Activated T-cell treated with anti-CD3 and anti-CD28 coated beads, Interleukin-2, amount 50 U/mL, for 1 hour (primary cell): ENCODE measurements at regions not wholly inside any gene's neighbourhood (a gene's known extent, or its start where the extent isn't known, plus 50 kb on each side); places are given as distances from the start of the nearest gene placed in this dataset.

Source experiments
- DNase-seq: peaks from one replicate; pipeline ENCODE4 v3.0.0-alpha.2; 2020

DNA sequence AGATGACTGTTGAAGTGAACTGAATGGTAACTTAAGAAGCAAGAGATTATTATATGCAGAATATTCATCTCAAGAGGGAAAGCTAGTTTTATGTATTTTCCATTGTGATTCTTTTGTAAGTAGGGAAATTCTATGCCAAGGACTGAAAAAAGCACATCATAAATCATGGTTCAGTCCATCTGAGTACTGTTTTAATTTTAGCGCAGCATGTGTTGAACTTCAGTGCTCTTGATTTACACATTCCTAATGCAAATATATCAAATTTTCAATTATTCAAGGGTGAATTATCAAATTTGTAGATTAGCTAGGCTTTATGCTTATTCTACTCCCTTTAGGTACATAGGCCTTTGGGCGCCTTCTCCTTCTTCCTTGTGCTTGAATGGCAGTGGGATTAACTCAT, 50.3 kb upstream of the TCF12 start:
- DNase-seq: no peak

GRCh38 chr15:56866803-56867202, 51.6 kb upstream of the TCF12 start:
- no peak for DNase-seq

DNA sequence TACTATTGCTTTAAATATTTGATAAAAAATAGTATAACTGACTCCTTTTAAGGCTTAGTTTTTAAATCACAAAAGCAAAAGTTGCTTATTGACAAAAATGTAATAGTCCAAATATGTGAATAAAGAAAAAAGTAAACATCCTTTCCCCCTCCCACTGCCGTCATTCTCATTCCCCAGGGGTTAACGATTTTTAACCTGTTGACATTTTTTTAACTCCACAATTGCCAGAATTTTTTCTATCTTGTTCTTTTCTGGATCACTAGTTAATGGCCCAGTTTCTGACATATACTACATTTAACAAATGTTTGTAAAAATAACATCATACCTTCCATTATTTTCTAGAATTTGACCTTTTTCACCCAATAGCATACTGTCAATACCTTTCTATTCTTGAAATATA, 60.6 kb upstream of the TCF12 start:
- no peak for DNase-seq

- no peak for DNase-seq
Measured at GRCh38 chr15:56856934-56857333, 61.5 kb upstream of the TCF12 start.

DNA sequence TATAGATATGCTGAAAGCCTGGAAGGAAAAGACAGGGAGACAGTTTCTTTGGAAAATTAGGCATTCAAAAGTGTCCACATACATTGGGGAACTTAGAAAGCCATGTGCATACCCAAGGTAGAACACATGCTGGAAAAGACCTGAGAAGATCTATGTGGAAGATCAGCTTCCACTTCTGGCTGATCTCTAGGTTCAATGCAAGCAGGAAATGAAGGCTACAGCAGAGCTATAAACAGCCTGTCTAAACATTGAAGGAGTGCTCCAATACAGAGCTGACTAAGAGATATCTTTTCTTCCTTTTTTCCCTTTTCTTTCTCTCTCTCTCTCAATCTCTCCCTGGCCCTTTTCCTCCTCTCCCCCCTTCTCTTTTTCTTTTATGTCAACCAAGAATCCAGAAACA, 73.6 kb upstream of the TCF12 start:
- DNase-seq: no peak

DNA sequence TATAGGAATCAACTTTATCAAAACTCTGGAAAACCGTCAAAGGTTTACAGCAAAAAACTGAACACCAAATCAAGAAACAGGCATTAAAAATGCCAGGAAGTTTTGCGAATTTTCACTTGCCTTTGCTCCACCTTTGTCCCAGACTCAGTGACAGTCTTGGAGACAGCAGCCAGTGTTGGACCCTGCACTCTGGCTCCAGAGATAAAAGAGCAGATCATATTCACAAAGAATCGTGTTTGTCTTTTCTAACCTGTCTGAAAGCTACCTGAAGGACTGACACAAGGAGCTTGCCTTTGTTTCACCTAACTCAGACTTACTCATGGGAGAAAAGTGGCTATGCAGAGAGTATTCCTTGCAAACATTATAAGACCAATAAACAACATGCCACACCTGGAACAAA, 74.0 kb upstream of the TCF12 start:
- DNase-seq: no peak

GRCh38 chr15:56839641-56840040, 78.8 kb upstream of the TCF12 start:
- DNase-seq: no peak

- no peak for DNase-seq
Measured at GRCh38 chr15:56839099-56839498, 79.3 kb upstream of the TCF12 start.

GRCh38 chr15:56838085-56838484, 80.4 kb upstream of the TCF12 start:
- DNase-seq: no peak

DNA sequence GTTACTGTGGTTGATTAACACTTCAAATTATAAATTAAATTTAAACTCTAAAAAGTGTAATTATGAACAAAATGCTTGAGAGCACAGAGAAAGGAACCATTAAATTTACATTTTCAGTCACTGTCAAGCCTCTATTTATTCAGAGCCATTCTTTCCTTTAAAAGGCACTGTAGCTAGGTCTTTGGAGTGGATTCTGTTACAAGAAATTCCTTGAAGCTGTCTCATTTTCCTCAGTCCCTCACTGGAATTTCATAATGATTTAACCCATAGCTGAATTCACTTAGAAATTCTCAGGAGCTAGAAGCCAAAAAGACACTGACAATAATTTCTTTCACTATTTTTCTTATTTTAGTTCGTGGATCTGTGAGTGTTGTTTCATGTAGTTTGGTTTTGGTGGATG, 81.2 kb upstream of the TCF12 start:
- no peak for DNase-seq

- DNase-seq: no peak
Measured at GRCh38 chr15:56835718-56836171, 82.7 kb upstream of the TCF12 start.

- DNase-seq: no peak
Measured at GRCh38 chr15:56832125-56832524, 86.3 kb upstream of the TCF12 start.

DNA sequence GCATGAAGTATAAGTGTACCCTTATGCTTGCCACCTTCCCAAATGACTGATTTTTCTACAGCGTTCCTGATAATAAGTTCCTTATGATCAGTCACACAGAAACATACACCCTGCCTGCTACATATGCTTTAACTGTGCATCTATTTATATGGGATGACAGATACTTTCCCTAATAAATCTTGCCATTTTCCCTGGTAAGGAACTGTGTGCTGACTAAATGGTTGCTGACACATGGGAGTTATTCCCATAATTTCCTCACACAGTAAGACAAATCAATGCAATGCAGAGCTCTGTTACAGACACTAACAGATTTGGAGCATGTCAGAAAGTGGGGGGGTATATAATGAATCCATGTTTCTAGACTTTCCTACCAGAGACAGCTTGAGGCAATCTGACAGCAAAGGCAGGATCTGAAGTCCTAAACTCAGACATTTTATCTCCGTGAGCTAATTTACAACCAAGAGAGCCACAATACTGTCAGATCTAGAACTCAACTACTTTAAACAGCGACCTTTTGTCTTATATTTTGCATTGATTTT, 86.9 kb upstream of the TCF12 start:
- no peak for DNase-seq

DNA sequence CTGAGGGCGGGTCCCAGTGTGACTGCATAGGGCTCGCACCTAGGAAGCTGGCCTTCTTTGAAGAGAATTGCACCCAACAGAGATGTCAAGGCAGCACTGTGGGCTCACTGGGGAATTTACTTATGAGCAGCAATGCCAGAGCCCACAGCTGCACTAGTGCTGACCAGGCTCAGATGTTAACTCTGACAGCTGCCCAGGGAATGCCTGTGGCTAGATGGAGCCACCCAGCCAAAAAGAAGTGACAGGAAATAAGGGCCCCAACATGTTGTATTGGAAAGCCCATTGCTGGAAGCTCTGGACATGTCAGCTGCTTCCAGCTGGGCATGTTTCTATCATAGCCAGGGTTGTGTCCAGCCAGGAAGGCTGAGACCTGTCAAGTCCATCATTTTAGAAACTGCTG, 90.9 kb upstream of the ZNF280D start:
- no peak for DNase-seq

- peak; percentile 56 for DNase-seq
Measured at GRCh38 chr15:56821721-56822425, 88.6 kb upstream of the ZNF280D start.

GRCh38 chr15:56820333-56820732, 87.0 kb upstream of the ZNF280D start:
- no peak for DNase-seq

- no peak for DNase-seq
Measured at GRCh38 chr15:56817321-56818080, 84.2 kb upstream of the ZNF280D start.

- no peak for DNase-seq
Measured at GRCh38 chr15:56816781-56817180, 83.5 kb upstream of the ZNF280D start.

GRCh38 chr15:56815247-56815646, 81.9 kb upstream of the ZNF280D start:
- DNase-seq: no peak

- DNase-seq: no peak
Measured at GRCh38 chr15:56814429-56814828, 81.1 kb upstream of the ZNF280D start.

DNA sequence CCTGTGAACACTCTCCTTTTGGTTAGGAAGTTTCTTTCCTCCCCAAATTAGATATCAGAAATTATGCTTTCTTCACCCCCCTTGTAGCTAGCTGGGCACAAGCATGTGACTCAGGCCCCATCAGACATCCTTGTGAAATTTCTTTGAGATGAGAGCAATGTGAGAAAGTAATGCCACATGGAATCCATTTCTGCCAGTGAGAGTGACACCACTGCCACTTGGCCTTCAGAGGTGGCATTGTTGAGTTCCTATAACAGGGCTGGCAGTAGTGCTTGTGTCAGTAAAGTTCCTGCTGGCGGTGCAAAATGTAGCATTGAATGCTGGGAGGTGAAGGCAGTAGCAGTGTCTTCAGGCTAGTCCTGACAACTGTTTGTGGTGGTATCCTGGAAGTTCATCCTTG, 80.7 kb upstream of the ZNF280D start:
- DNase-seq: no peak

- no peak for DNase-seq
Measured at GRCh38 chr15:56812961-56813360, 79.7 kb upstream of the ZNF280D start.

DNA sequence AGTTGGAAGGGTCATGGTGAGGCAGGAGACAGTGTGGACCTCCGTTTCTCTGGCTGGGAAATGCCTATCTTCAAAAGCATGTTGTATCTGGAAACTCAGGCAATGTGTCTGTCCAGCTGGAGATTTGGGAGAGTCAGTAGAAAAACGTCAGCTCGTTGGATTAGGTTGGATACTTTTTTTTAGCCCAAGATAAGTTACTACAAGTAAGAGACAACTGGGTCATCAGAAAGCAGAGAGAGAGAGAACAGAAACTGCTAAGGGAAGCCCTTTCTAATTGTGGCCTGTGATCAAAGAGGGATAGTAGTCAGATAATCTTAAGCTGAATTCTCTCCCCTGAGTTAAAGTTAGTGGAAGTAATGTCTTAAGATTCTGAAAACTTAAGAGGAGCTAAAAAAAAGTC, 78.9 kb upstream of the ZNF280D start:
- DNase-seq: no peak

DNA sequence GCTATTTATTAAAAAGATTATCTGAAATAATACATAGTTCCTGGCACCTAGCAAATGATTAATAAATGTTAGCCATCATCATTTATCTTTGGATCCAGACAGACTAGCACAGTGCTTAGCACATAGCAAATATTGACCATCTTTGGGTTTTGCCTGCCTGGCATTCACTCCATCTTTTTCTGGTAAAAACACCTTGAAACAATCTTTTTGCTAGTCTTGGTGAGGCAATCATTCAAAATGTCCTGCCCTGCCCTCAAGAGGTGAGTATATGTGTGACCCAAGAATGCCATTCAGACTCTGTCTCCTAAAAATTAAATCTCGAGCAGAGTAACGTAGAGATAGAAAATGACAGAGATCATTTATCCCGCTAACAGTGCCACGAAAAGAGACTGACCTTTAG, 78.3 kb upstream of the ZNF280D start:
- DNase-seq: no peak
